SK-N-MC (cell line): ENCODE measurements at regions not wholly inside any gene's neighbourhood (a gene's known extent, or its start where the extent isn't known, plus 50 kb on each side); places are given as distances from the start of the nearest gene placed in this dataset.

ENCODE experiments used
- EZH2 ChIP-seq: fragments of 200-600 bp; sonication (generic); IDR thresholded peaks from one replicate; pipeline ENCODE4 v1.6.1; 2017; ENCODE audit warnings: antibody characterized with exemption
- FOXP2 ChIP-seq: optimal IDR thresholded peaks from 2 replicates; pipeline ENCODE3; 2011; ENCODE audit warnings: mild to moderate bottlenecking, moderate library complexity; ENCODE audit not compliant: insufficient read depth; ENCODE audit errors: extremely low read length, control extremely low read depth
- POLR2AphosphoS5 ChIP-seq: IDR thresholded peaks from 2 replicates; pipeline ENCODE4 v1.6.1; 2012; ENCODE audit warnings: mild to moderate bottlenecking, low read depth, low read length, borderline replicate concordance

GRCh38 chr9:107158321-107158720 is 124.8 kb upstream of the RAD23B start:
- TF ChIP-seq EZH2 (no peak), POLR2AphosphoS5 (no peak), FOXP2 (no peak)
